Adrenal gland (tissue), 5 donors: ENCODE measurements at regions not wholly inside any gene's neighbourhood (a gene's known extent, or its start where the extent isn't known, plus 50 kb on each side); places are given as distances from the start of the nearest gene placed in this dataset.

Experiments
- CTCF ChIP-seq, 6 experiments: fragments of 450-650 bp in 4 of 6; fragments of 200-600 bp in 2 of 6; sonication (generic) in 1 of 6; IDR thresholded peaks; 1 replicate in 5 of 6; 2 replicates in 1 of 6; pipeline versions ENCODE4 v1.5.1 to v1.8.0; 2016 to 2021; ENCODE audit warnings: antibody characterized with exemption in 6 of 6, mild to moderate bottlenecking in 2 of 6, moderate library complexity in 1 of 6
- POLR2A ChIP-seq, 2 donors: fragments of 450-650 bp; IDR thresholded peaks; one replicate each; pipeline ENCODE4 v1.6.1; 2017; ENCODE audit warnings: antibody characterized with exemption in 2 of 2, mild to moderate bottlenecking in 2 of 2, moderate library complexity in 1 of 2
- donor health status: DM: no; HTN: no; CAD: no.

DNA sequence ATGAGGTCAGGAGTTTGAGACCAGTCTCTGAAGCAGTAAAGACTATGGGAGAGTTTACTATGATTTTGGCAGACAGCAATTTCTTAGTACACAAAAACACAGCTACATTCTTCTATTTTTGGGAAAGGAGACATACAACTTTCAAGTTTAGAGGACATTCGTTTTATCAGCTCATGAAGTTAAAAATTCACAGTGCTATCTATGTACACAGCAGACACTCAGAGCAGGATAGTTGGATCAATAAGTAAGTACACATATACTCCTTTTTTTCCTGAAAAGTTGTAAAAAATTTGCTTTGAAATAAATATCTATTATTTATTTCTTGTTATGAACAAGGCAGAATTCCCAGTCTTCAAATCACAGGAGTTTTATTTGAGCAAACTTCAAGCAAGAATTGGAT lies 159.7 kb downstream of the SERPINI1 start:
- TF ChIP-seq CTCF (IDR thresholded peaks at IDR 0.05) (no peak), POLR2A (IDR thresholded peaks at IDR 0.05) (no peak)
